ENCODE measurements at regions not wholly inside any gene's neighbourhood (a gene's known extent, or its start where the extent isn't known, plus 50 kb on each side); places are given as distances from the start of the nearest gene placed in this dataset.
"Not testable (repeated sequence)": the region's sequence is repeated elsewhere in the genome, so short reads cannot be mapped to it uniquely, and the experiment has no call there.

GRCh38 chr1:148302586-148303364 is 150.7 kb upstream of the NBPF11 start:
- DNase-seq (ENCODE audit: low read depth in 2 of 2); H3K79me2 ChIP-seq (ENCODE audit: control insufficient read depth, insufficient read depth, low read length); H3K36me3 ChIP-seq (ENCODE audit: control insufficient read depth, insufficient read depth, low read length); H3K4me1 ChIP-seq (ENCODE audit: control insufficient read depth, extremely low read depth, insufficient read depth, low read length); H3K27ac ChIP-seq (ENCODE audit: insufficient read depth, low read length); H2AFZ ChIP-seq (ENCODE audit: low read length); H3K27me3 ChIP-seq (ENCODE audit: control insufficient read depth, insufficient read depth, low read length); H3K9me3 ChIP-seq (ENCODE audit: control insufficient read depth, insufficient read depth, low read depth, low read length); H4K20me1 ChIP-seq (ENCODE audit: control insufficient read depth, extremely low read depth, insufficient read depth, low read length): not testable (repeated sequence)
- Histone ChIP-seq H3K4me3 (replicated peaks in 1 of 4; ENCODE audit: control extremely low read depth in 1 of 4, insufficient read depth in 1 of 4, low read depth in 3 of 4, low read length in 4 of 4) (peak overlapping the region; percentile 44 to 55 (median 52)), H3K9ac (ENCODE audit: insufficient read depth, low read length) (peak overlapping the region; percentile 23), H3K4me2 (ENCODE audit: extremely low read depth, insufficient read depth, low read length) (peak overlapping the region; percentile 64)

DNA sequence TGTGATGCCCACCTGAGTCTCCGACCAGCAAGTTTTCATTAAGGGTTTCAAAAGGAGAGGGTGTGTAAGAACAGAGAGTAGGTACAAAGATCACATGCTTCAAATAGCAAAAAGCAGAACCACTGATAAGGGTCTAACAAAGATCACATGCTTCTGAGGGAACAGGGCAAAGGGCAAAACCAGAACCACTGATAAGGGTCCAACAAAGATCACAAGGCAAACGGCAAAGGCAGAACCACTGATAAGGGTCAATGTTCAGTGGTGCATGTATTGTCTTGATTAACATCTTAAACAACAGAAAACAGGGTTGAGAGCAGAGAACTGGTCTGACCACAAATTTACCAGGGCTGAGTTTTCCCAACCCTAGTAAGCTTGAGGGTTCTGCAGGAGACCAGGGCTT is 145.8 kb upstream of the NBPF11 start:
- H3K9ac ChIP-seq (ENCODE audit: insufficient read depth, low read length); H3K9me3 ChIP-seq (ENCODE audit: control insufficient read depth, insufficient read depth, low read depth, low read length); H4K20me1 ChIP-seq (ENCODE audit: control insufficient read depth, extremely low read depth, insufficient read depth, low read length); H3K4me1 ChIP-seq (ENCODE audit: control insufficient read depth, extremely low read depth, insufficient read depth, low read length); H3K27ac ChIP-seq (ENCODE audit: insufficient read depth, low read length); H3K4me3 ChIP-seq (replicated peaks in 1 of 4; ENCODE audit: control extremely low read depth in 1 of 4, insufficient read depth in 1 of 4, low read depth in 3 of 4, low read length in 4 of 4); H3K79me2 ChIP-seq (ENCODE audit: control insufficient read depth, insufficient read depth, low read length); H3K4me2 ChIP-seq (ENCODE audit: extremely low read depth, insufficient read depth, low read length); H2AFZ ChIP-seq (ENCODE audit: low read length); H3K27me3 ChIP-seq (ENCODE audit: control insufficient read depth, insufficient read depth, low read length); H3K36me3 ChIP-seq (ENCODE audit: control insufficient read depth, insufficient read depth, low read length); DNase-seq (ENCODE audit: low read depth in 2 of 2): not testable (repeated sequence)

GRCh38 chr1:148296511-148296910 is 144.4 kb upstream of the NBPF11 start:
- DNase-seq (ENCODE audit: low read depth in 2 of 2) = no peak
- H3K9me3 ChIP-seq (ENCODE audit: control insufficient read depth, insufficient read depth, low read depth, low read length) = no peaks in the 10 kb centered on the region
- H3K4me2 ChIP-seq (ENCODE audit: extremely low read depth, insufficient read depth, low read length) = no peak overlapping the region
- H2AFZ ChIP-seq (ENCODE audit: low read length) = no peak overlapping the region
- no peak overlapping the region for H3K9ac ChIP-seq (ENCODE audit: insufficient read depth, low read length)
- no peaks in the 10 kb centered on the region for H3K4me1 ChIP-seq (ENCODE audit: control insufficient read depth, extremely low read depth, insufficient read depth, low read length)
- H3K4me3 ChIP-seq (replicated peaks in 1 of 4; ENCODE audit: control extremely low read depth in 1 of 4, insufficient read depth in 1 of 4, low read depth in 3 of 4, low read length in 4 of 4) = no peak overlapping the region
- no peaks in the 10 kb centered on the region for H4K20me1 ChIP-seq (ENCODE audit: control insufficient read depth, extremely low read depth, insufficient read depth, low read length)
- TF ChIP-seq EZH2 (IDR thresholded peaks at IDR 0.05; ENCODE audit: low read length, missing control alignments) = no peak
- no peak for TF ChIP-seq CTCF (conservative IDR thresholded peaks at IDR 0.05 in 1 of 2, IDR thresholded peaks at IDR 0.05 in 1 of 2; ENCODE audit: low read depth in 1 of 2, low read length in 2 of 2)
- H3K79me2 ChIP-seq (ENCODE audit: control insufficient read depth, insufficient read depth, low read length) = no peaks in the 10 kb centered on the region
- no peaks in the 10 kb centered on the region for H3K36me3 ChIP-seq (ENCODE audit: control insufficient read depth, insufficient read depth, low read length)
- no peak overlapping the region for H3K27ac ChIP-seq (ENCODE audit: insufficient read depth, low read length)
- no peaks in the 10 kb centered on the region for H3K27me3 ChIP-seq (ENCODE audit: control insufficient read depth, insufficient read depth, low read length)

DNA sequence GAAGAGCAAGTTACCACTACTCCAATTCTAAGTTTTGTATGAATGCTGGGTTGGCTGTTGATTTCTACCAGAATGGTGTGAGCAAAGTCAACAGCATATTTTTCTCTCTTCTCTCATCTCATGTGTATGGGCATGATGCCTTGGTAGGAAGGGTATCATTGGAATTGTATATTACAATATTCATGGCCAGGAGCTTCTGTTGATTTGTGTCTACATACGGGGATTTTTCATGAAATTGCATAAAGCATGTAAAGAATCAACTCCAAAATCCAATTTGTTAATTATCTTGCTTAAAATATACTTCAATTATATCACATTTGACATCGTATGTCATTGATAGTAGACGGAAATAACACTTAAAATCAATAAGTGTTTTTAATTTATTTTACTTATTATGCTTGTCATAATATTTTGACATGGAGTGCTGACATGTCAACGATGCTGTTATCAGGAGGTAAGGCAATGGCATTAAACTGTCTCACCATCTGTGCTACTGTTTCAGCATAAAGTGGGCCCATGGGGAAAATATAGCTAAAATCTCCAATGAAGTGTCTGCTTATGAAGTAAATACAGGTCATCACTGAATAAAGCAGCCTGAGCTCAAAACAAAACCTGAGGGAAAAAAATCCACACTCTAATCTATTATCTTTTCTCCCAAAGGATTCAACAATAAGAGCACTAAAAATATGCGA is 142.2 kb upstream of the NBPF11 start:
- TF ChIP-seq EZH2 (IDR thresholded peaks at IDR 0.05; ENCODE audit: low read length, missing control alignments) = no peak
- no peak overlapping the region for H3K9ac ChIP-seq (ENCODE audit: insufficient read depth, low read length)
- H3K36me3 ChIP-seq (ENCODE audit: control insufficient read depth, insufficient read depth, low read length) = no peaks in the 10 kb centered on the region
- H2AFZ ChIP-seq (ENCODE audit: low read length) = no peak overlapping the region
- no peak overlapping the region for H3K4me3 ChIP-seq (replicated peaks in 1 of 4; ENCODE audit: control extremely low read depth in 1 of 4, insufficient read depth in 1 of 4, low read depth in 3 of 4, low read length in 4 of 4)
- H4K20me1 ChIP-seq (ENCODE audit: control insufficient read depth, extremely low read depth, insufficient read depth, low read length) = no peaks in the 10 kb centered on the region
- DNase-seq (ENCODE audit: low read depth in 2 of 2) = no peak
- H3K9me3 ChIP-seq (ENCODE audit: control insufficient read depth, insufficient read depth, low read depth, low read length) = no peaks in the 10 kb centered on the region
- H3K79me2 ChIP-seq (ENCODE audit: control insufficient read depth, insufficient read depth, low read length) = no peaks in the 10 kb centered on the region
- no peak overlapping the region for H3K4me2 ChIP-seq (ENCODE audit: extremely low read depth, insufficient read depth, low read length)
- H3K27me3 ChIP-seq (ENCODE audit: control insufficient read depth, insufficient read depth, low read length) = no peaks in the 10 kb centered on the region
- H3K27ac ChIP-seq (ENCODE audit: insufficient read depth, low read length) = no peak overlapping the region
- H3K4me1 ChIP-seq (ENCODE audit: control insufficient read depth, extremely low read depth, insufficient read depth, low read length) = no peaks in the 10 kb centered on the region
